ENCODE measurements at regions not wholly inside any gene's neighbourhood (a gene's known extent, or its start where the extent isn't known, plus 50 kb on each side); places are given as distances from the start of the nearest gene placed in this dataset.

- TF ChIP-seq CTCF (IDR thresholded peaks at IDR 0.05; ENCODE audit: low read length): no peak
- no peak for TF ChIP-seq EZH2 (IDR thresholded peaks at IDR 0.05; ENCODE audit: borderline replicate concordance, low read length)
Measured at GRCh38 chr10:5310914-5311313, 53.9 kb upstream of the UCN3 start.

Data from OCI-LY1 (cell line).